Dedifferentiated amniotic fluid mesenchymal stem cell (primary cell): ENCODE measurements at regions not wholly inside any gene's neighbourhood (a gene's known extent, or its start where the extent isn't known, plus 50 kb on each side); places are given as distances from the start of the nearest gene placed in this dataset.

ENCODE experiments used
- DNase-seq: peaks from one replicate; pipeline ENCODE4 v3.0.0-alpha.2; 2016; ENCODE audit errors: extremely low spot score

DNA sequence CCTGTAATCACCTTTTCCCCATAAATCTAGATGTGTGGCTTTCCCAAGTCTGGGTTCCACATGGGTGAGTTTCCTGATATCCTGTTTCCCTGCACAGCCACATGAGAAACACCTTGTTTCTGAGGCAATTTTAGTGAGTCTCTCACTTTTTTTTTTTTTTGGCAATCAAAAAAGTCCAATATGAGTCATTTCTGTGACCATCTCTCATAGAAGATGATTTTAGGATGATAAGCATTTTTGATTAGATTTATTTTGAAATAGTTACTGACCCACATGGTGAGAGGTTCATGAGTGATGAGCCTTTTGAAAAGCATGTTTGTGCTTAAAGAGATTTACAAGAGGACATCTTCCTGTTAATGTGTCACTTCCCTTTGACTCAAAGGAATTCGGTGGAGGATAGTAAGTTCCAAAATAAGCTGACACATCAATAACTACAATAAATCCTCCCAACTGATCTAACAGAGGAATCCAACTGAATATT lies 464.0 kb downstream of the INHBA start:
- DNase-seq, result no peak

DNA sequence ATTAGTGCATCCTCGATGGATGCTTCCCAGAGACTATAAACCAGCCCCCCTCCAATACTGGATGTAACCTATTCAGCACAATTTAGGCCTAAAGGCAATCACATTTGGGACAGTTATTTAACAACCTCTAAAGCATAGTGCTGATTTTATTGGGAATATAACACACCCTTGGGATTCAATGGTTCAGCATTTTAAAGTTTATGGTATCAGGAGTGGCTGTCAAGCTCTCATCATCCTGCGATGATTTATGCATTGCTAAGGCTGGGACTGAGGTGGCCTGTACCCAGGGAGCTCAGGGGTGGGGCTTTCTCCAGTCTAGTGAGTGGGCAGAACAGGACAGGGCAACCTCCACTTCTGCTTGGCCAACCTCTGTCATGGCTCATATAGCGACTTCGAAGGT lies 464.9 kb downstream of the INHBA start:
- no peak for DNase-seq

DNA sequence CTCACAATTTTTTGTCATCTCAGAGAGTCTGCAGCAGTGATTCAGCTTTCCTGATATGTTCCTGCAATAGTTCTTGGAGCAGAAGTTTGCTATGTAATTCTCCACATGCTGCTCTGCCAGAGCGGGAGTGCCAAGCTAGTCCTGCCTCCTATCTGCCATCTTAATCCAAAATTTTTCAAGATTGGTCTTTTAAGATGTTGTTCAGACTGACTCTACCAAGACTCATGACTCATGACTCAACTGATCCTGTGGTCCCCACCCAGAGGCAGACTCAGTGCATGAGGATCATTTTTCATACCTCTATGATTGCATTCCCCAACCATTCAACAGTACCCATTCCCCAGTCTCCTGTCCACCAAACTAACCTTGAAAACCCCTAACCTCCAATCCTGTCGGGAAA lies 470.8 kb downstream of the INHBA start:
- DNase-seq, result no peak

DNA sequence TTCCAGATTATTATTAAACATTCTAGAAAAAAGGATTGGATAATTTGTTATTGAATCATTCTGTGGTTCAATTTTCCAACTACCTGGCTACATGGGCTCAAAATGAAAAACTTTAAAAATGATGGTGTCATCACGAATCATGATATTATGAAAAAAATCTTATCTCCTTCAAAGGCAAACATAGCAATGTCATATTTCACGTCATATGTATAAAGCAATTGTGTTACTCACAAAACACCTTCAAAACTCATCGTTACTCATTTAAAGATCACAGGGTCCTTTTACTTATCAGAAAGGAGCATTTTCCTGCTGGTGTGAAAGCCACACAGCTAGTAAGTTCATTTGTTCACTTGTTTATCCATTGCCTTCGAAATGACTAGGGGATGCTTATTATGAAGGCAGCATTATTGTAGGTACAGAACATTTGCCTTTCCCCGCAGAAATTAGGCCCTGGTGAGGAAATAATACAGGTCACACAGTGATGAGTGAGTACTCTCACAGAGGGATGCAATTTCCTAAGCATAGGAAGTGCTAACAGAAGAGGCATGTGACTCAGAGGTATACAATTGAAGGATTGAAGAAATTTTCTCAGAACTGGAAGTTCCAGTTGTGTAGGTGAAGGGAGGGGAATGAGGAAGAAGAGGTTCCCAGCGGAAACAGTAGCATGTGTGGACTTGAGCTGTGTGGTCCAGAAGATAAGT lies 478.7 kb downstream of the INHBA start:
- DNase-seq, result no peak

DNA sequence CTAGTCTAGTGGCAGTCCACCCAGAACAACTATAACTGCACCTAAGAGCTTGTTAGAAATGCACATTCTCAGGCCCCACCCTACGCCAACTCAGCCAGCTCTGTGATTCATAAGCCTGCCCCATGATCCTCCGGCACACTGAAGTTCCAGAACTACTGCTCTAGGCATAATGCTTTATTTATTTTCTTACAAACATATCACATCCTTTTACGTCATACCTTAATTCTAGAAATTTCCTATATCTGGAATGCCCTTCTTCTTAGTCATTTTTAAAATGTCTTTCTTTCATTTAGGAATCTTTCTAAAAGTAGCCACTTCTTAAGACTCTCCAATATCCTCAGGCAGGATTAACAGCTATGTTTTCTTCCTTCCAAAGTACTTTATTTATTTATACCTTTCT lies 480.1 kb downstream of the INHBA start:
- peak; percentile 45 for DNase-seq

DNA sequence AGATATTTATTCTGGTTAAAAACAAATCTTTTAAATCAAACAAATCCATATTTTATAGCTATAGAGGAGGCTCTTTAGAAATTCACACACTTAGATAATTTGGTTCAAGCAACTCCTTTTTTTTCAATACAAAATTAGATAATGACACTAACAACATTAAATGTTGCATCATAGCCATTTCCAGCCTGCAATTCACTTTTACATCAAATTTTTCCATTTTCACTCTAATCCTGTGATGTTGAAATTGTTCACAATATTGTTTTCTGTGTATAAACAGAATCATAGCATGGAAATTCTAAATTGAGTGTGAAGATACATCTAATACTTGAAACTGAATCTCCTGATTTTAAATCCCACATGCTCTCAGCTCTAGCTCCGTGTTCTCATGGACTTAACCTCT lies 482.6 kb downstream of the INHBA start:
- peak; percentile 22 for DNase-seq

DNA sequence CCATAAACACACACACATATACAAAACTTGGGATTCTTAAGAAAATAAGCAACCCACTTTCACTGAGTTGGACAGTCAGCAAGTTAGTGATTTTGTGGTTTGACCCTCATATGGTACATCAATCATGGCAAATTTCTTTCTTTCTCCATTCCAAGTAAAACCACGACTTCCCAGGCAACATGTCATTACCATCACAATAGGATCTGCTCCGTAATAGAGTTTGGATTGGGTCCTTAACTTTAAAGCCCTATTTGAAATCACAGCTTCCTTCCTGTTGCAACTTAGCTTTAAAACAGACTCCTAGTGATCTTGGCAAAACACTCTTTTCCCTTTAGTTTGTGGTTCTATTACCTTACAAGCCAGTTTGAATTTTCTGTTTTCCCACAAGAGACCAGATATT lies 483.6 kb downstream of the INHBA start:
- DNase-seq, result no peak

DNA sequence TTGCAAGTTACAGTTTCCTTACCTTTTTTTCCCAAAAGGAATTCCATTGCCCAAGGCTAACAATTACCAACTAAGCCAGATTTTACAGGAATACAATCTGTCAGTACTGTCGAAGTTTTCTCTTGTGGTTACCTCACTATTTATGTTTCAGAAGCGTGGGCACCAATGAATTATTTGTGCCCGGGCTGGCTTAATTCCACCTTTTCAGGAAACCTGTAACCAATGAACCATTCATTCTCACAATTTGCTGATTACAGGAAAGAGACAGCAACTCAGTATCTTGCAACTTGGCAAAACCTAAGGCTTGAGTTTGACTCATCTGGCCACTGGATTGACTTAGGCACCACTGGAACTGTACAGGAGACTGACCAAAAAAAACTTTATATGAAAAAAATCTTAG lies 485.6 kb downstream of the INHBA start:
- no peak for DNase-seq

DNA sequence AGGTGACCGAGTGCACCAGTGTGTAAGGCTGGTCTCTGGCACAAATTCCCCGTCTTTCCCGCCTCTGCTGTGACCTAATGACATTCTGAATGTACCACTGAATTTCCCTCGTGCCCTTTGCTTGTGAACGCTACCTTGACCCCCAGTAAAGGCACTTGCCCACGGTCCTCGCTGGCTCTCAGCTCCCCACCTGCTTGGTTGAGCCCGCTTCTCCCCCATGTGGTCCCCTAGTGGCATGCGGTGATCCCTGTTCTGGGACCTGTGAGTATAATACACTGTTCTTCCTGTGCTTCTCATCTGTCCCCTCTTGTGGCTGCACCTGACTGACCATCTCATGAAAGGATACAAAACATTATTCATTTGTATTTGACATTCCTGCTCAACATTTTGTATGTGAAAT lies 495.7 kb downstream of the INHBA start:
- DNase-seq, result no peak

DNA sequence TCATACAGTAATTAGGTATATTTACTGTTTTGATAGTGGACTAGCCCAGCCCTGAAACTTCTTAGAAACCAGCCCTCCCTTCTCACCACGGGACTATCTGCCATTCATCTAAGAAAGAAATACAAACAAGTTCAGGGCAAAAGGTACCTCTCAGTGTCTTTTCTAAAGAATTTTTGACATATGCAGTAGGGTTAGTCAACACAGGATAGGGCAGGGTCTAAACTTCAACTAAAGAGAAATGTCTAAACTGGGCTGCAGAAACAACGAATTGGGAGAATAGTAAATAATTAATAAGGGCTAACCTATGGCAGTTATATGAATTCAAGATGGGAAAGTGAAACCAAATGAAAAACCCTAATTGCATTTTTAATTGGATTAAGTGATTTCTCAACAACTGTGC lies 496.6 kb downstream of the INHBA start:
- DNase-seq, result no peak

DNA sequence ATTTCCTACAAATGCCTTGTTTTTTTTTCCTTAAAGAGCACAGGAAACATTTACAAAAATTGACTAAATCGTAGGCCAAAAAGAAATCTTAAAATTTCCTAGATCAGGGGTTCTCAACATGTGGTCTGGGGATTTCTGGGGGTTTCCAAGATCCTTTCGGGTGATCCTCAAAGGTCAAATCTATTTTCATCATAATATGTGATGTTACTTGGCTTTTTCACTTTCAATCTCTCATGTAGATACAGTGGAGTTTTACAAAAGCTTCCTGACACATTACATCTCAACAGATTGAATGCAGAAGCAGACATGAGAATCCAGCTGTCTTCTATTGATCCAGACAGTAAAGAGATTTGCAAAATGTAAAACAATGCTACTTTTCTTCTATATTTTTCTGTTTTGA lies 497.3 kb downstream of the INHBA start:
- DNase-seq, result no peak

DNA sequence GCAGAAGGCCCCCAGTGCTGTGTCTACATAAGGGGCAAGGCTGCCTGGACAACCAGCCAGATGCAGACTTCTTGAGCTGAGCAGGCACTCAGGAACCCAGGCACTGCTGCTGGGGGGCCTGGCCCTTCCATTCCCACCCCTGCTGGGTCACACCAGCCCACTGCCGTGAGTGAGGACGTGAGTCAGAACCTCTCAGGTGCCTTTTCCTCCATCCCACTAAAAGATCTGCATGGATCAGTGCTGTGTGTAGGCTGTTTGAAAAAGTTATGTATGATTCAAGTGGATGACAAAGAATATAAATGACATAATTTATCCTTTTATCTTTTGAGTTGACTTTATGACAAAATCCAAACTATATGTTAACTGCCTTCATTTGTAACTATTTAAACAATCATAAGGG lies 499.3 kb downstream of the INHBA start:
- DNase-seq, result no peak

DNA sequence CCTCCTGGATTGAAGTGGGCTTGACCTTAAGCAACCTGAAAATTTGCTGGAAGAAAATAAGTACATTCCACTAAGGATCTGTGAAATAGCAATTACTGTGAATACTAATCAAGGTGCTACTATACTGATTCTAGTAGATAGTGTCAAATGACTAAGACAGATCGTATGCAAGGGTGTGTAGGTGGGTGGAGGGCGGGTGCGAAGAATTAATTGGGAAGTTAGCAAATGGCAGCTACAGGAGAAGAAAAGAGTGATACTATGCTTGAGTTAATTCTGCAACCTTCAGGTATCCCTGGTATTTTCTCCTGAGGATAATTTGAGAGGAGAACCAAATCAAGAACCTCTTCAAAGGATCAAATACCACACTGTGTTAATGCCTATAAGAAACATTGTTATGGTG lies 501.9 kb downstream of the INHBA start:
- DNase-seq, result no peak

DNA sequence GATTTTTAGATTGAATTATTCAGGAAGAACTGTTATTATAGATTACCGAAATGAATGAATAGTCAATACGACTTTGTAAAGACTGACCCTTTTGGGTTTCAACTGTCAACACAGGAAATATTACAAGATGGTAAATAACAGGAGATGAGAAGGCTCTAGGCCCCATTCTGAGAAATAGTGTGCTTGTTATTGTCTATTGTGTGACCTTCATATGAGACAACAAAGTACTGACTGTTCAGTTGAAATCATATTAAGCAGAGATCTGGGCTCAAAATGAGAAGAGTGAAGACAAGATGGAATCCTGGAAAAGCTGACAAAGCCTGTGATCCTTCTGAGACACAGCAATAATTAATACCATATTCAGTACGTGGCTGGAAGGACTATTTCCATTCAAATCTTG lies 503.8 kb downstream of the INHBA start:
- no peak for DNase-seq

DNA sequence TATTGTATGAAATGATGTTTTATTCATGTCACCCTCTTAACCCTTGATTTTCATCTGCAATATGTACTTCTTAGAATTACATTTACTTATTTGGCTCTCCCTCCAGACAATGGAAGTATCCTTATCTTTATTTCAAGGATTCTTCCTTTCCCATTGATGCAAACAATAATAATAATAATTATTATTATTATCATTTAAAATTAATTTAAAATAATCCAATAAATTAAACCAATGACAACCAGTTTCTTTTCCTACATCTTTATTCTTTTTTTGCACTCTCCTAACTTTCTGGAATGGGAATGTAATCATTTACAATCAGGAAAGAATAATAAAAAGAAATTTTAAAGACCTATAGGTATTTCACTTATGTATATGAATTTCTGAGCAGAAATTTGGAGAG lies 504.4 kb downstream of the INHBA start:
- no peak for DNase-seq

DNA sequence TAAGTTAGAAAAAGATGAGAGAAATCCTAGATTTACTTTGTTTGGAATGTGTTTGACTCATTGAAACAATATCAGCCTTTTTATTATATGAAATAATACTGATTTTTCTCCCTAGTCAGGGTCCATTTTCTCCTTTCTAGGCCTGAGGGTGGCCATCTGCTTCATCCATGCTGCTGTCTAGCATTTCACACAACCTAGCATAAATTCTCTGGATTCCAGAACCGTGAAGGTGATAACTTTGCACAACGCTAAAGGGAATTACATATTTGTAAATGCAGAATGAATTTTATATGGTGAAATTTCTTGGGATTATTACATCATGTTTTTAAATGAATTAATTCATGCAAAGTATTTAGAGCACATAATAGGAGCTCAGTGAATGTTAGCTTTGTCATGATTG lies 505.1 kb downstream of the INHBA start:
- DNase-seq, result no peak

DNA sequence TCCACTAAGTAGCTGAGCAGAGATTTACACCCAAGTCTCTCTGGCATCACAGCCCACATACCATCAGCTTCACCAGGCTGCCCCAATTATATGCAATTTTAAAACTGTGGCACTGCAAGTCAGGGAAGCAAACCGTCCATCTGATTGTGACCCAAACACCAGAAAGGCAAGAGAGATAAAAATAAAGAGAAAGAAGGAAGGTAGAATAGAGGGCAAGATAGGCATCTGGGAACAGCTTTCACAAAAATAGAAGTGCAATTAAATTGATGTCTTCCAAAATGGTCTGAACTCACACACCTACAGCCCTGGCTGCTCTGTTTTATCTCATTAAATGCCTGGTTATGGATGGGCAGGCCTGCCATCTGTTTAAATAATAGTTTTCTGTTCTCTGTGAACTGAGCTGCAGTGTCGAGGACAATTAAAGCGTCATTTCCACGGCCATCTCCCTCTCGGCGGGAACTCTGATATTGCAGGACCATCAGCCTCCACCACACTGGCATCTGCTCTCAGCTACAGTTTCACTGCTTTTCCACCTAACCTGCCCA lies 509.1 kb downstream of the INHBA start:
- DNase-seq, result no peak

DNA sequence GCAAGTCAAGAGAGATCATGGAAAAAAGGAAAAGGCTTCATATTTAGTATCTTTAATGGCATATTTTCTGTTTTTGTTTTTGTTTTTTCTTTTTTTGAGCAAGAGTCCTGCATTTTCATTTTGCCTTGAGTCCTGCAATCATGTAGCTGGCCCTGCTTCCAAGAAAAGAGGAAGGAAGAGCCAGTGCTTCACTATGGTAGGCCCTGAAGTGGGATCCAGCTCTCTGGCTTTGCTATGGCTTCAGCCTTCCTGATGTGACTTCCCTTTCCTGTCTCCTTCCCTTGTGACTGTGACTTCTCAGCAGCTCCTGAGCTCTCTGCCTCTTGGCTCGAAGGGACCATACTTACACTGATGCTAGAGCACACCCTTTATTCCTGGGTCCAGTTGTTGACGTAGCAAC lies 512.3 kb downstream of the INHBA start:
- no peak for DNase-seq

DNA sequence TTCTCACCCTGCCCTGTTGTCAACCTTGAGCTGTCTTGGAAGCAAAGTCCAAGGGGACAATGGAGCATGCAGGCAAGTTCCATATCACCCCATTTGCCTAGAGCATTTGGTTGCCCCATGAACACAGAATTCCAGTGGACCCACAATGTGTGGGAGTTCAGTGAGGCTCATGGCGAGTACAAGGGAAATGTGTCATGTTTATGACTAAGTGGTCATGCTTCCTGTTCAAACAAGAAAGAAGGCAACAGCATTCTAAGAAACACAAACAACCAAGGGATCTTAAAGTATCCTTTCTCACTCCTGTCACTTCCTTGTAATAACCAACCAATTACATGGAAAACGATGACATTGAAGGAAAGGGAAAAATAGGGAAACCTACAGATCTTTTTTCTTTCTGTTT lies 513.0 kb downstream of the INHBA start:
- DNase-seq, result peak; percentile 63

DNA sequence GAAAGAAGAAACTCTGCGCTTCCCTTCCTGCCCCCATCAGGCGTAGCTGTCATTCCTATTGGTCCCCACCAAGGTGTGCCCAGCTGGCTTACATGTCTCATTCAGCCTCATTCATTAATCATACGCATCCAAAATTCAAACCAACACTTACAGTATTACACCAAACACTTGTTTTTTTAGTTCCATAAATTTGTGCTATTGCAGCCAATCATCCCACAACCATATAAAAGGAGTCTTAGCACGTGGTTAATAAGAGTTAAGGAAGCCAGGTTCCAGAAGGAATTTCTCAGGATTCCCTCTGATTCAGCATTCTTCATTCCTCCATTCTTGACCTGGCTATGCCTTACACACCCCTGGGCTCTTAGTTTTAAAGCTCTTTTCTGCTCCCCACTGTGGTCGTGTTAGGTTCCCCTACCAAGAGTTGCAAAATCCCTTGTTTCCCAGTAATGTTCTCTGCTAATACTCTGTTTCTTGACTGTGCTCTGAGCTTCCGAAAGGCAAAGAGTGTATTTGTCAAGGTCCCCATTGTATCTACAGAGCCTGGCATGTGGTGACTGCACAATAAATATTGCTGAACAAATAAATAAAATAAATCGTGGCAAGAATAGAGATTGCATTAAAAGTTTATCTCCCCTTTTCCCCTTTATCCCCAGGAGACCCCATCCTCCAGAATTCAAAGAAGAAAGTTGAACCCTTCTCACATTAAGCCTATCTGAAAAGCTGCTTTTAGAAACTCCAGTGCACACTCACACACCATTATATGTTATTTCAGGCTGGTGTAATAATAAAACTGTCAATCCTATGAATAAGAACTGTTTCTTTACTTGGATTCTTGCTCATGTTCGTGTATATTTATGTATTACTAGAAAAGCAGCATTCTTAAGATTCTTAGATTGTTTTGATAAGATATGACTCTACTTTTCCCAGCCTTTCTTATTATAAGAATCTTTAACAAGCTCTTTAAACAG lies 514.4 kb downstream of the INHBA start:
- DNase-seq, result peak; percentile 74

DNA sequence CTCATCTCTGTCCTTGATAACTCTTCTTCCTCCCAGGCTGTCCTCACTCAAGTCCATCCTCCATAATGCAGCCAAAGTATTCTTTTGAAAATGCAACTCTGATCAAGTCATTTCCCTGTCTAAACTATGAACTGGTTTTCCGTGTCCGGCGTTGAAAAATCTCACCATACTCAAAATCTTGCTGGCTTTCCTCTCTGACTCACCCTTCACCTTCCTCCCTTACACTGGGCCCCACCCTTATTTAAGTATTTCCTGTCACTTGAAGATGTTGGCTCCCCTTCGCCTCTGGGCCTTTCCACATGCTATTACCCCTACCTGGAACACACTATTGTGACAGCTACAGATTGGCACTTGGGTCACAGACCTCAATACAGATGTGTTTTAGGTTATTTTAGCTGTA lies 515.6 kb downstream of the INHBA start:
- no peak for DNase-seq

DNA sequence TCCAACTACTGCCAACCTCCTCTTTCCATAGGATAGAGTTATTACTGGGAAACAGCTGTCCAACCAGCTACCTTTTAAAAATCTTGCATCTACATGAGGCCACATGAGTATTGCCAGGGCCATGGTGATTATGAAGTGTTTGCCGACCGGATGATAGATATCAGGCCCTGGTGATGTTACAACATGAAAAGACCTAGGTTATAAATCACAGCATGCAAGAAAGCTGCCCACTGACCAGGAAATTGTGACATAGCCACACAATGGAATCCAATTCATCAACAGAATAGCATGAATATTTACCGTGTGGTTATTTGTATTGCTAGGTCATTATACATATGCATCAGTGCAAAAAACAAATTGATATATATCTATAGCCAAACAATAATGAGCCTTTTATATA lies 517.0 kb downstream of the INHBA start:
- DNase-seq, result no peak

DNA sequence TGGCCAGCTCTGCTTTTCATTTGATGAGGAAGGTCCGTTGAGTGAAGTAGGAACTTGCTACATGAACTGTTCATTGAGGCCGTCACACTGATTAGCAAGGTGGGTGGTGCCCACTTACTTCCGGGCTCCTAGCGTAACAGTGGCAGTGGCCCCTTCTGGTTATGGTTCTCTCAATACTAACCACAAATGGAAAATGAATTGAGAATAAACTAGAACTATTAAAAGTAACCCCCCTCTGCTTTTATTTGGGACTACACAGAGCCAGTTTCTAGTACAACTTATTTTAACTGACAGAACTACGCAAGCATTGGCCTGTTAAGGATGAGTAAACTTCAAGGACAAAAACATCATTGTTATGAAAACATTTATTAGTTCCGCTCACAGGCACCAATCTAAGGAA lies 519.1 kb downstream of the INHBA start:
- DNase-seq, result no peak
